Suprapubic skin (tissue), 3 donors: ENCODE measurements at regions not wholly inside any gene's neighbourhood (a gene's known extent, or its start where the extent isn't known, plus 50 kb on each side); places are given as distances from the start of the nearest gene placed in this dataset.

Experiments used
- POLR2A ChIP-seq, 2 donors: fragments of 450-650 bp; IDR thresholded peaks; one replicate each; pipeline ENCODE4 v1.6.1; 2017; ENCODE audit warnings: antibody characterized with exemption in 2 of 2, mild to moderate bottlenecking in 2 of 2, moderate library complexity in 2 of 2
- TF ChIP-seq, protein P1 (sequence below), 2 donors: fragments of 200-600 bp in 1 of 2; fragments of 450-650 bp in 1 of 2; sonication (generic) in 1 of 2; IDR thresholded peaks; one replicate each; pipeline ENCODE4 v1.5.1; 2016 to 2019; ENCODE audit warnings: antibody characterized with exemption in 2 of 2, mild to moderate bottlenecking in 1 of 2, moderate library complexity in 1 of 2

DNA sequence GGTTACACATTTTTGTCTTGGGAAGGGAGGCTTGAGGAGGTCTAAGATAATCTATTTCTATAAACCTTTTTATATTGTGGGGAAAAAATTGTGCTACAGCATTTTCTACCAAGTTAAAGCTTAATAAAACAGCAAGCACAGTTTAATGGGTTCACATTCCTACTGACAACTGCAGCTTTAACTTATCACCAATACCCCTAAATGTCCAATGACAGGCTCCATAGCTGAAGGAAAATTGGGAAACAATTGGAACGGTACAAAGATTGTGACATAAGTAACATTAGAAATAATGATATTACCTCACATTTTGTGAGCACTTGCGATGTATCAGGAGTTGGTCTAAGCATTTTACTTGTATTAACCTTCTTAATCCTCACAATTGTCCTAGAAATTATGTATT is 79.5 kb upstream of the HAPLN1 start:
- no peak for TF ChIP-seq POLR2A (IDR thresholded peaks at IDR 0.05)
- TF ChIP-seq, protein P1, sequence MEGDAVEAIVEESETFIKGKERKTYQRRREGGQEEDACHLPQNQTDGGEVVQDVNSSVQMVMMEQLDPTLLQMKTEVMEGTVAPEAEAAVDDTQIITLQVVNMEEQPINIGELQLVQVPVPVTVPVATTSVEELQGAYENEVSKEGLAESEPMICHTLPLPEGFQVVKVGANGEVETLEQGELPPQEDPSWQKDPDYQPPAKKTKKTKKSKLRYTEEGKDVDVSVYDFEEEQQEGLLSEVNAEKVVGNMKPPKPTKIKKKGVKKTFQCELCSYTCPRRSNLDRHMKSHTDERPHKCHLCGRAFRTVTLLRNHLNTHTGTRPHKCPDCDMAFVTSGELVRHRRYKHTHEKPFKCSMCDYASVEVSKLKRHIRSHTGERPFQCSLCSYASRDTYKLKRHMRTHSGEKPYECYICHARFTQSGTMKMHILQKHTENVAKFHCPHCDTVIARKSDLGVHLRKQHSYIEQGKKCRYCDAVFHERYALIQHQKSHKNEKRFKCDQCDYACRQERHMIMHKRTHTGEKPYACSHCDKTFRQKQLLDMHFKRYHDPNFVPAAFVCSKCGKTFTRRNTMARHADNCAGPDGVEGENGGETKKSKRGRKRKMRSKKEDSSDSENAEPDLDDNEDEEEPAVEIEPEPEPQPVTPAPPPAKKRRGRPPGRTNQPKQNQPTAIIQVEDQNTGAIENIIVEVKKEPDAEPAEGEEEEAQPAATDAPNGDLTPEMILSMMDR (IDR thresholded peaks at IDR 0.05): no peak
